Psoas muscle (tissue), 7 donors: ENCODE measurements at regions not wholly inside any gene's neighbourhood (a gene's known extent, or its start where the extent isn't known, plus 50 kb on each side); places are given as distances from the start of the nearest gene placed in this dataset.

Experiments used
- ATAC-seq, 4 donors: fragments of 200-7000 bp; cut with Tn5 transposase; one replicate each; pipeline ENCODE4 v1.9.1; 2020; ENCODE audit warnings: moderate library complexity in 3 of 4, mild to moderate bottlenecking in 2 of 4
- DNase-seq, 2 donors: peaks; one replicate each; pipeline ENCODE4 v3.0.0-alpha.2; 2020
- H3K27ac ChIP-seq: fragments of 200-600 bp; one replicate; pipeline ENCODE4 v1.8.0; 2022
- H3K27me3 ChIP-seq, 3 donors: fragments of 200-600 bp in 1 of 3; one replicate each; pipeline versions ENCODE4 v1.6.1 to v1.8.0; 2013 to 2022; ENCODE audit warnings: low read length in 2 of 3, mild to moderate bottlenecking in 2 of 3, moderate library complexity in 1 of 3; ENCODE audit not compliant: insufficient read depth in 3 of 3
- H3K36me3 ChIP-seq, 2 donors: fragments of 200-600 bp in 1 of 2; one replicate each; pipeline versions ENCODE4 v1.6.1 to v1.8.0; 2013 to 2022; ENCODE audit warnings: low read depth in 1 of 2, mild to moderate bottlenecking in 1 of 2, moderate library complexity in 1 of 2; ENCODE audit not compliant: insufficient read depth in 1 of 2
- H3K4me1 ChIP-seq: fragments of 200-600 bp; one replicate; pipeline ENCODE4 v1.8.0; 2022
- H3K4me3 ChIP-seq: fragments of 200-600 bp; one replicate; pipeline ENCODE4 v1.8.0; 2022; ENCODE audit warnings: mild to moderate bottlenecking
- H3K9me3 ChIP-seq: fragments of 200-600 bp; one replicate; pipeline ENCODE4 v1.8.0; 2022
- CTCF ChIP-seq: fragments of 200-600 bp; IDR thresholded peaks from one replicate; pipeline ENCODE4 v1.8.0; 2022; ENCODE audit warnings: antibody characterized with exemption
- WGBS, 3 donors: extraction: QIAGEN DNeasy Blood & Tissue Kit; methylation state at CpG; one replicate each; pipeline versions ENCODE4 v1.1.6 to v1.1.7; 2013; 5-methylcytosine and 5-hydroxymethylcytosine counted together
- intact Hi-C, 2 donors: fragments of 100-400 bp; cut with DNase I; formaldehyde crosslinking; loops; one replicate each; pipeline versions ENCODE4 v1.11.0 to v1.14.2; 2022
- donor health status: healthy with polysubstance abuse.
- donor health status: DM: no; HTN: no; CAD: no; lungs with moderate emphysema.
- donor health status: Bipolar disorder and iron deficiency.
- donor health status: healthy.
- donor health status: DM: yes; HTN: yes; CAD: no.
- donor health status: DM: no; HTN: no; CAD: no.
- donor health status: DM: yes; HTN: yes; CAD: no.

GRCh38 chr3:171986176-171986575, 53.2 kb upstream of the FNDC3B start:
- ATAC-seq, result no peak
- intact Hi-C loops, result no loop called here
- DNase-seq, result no peak
- H3K27me3 ChIP-seq, result no peaks in the 10 kb centered on the region
- H3K4me1 ChIP-seq, result no peaks in the 10 kb centered on the region
- WGBS, 3 donors, result 42 to 58% (median 44%) methylated on average over 3 of the region's 3 CpGs
- H3K4me3 ChIP-seq, result no peak overlapping the region
- no peak overlapping the region for H3K27ac ChIP-seq
- no peak for TF ChIP-seq CTCF
- H3K9me3 ChIP-seq, result no peaks in the 10 kb centered on the region
- H3K36me3 ChIP-seq, result no peaks in the 10 kb centered on the region

GRCh38 chr3:171986757-171987518, 52.4 kb upstream of the FNDC3B start:
- WGBS, 3 donors, result 43 to 66% (median 48%) methylated on average over 3 of the region's 3 CpGs
- ATAC-seq, result no peak
- no peak for DNase-seq
- intact Hi-C loops, result no loop called here
- no peaks in the 10 kb centered on the region for H3K4me1 ChIP-seq
- no peaks in the 10 kb centered on the region for H3K36me3 ChIP-seq
- no peaks in the 10 kb centered on the region for H3K9me3 ChIP-seq
- no peak for TF ChIP-seq CTCF
- H3K4me3 ChIP-seq, result no peak overlapping the region
- H3K27ac ChIP-seq, result no peak overlapping the region
- no peaks in the 10 kb centered on the region for H3K27me3 ChIP-seq
